DMS114 treated with DMSO at 0.1 percent for 48 hours (cell line): ENCODE measurements at regions not wholly inside any gene's neighbourhood (a gene's known extent, or its start where the extent isn't known, plus 50 kb on each side); places are given as distances from the start of the nearest gene placed in this dataset.
"Not testable (repeated sequence)": the region's sequence is repeated elsewhere in the genome, so short reads cannot be mapped to it uniquely, and the experiment has no call there.

Experiments
- DNase-seq: peaks from one replicate; lab custom pipeline; 2025; ENCODE audit not compliant: unreplicated experiment; lab: John Stamatoyannopoulos, UW

DNA sequence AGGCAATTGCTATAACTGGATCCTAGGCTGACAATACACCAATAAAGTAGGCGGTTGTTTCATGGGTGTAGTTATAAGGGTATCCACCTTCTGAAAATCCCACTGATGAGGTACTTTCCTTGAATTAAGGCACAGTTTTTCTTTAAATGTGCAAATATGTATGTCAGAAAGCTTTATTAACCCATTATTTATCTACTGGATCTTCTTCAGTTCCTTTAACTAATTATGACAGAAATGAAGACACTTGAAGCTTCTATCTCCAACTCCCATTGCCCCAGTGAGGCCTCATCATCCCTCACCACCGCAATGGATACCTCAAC is 159.6 kb upstream of the KLF3 start:
- DNase-seq = no peak

DNA sequence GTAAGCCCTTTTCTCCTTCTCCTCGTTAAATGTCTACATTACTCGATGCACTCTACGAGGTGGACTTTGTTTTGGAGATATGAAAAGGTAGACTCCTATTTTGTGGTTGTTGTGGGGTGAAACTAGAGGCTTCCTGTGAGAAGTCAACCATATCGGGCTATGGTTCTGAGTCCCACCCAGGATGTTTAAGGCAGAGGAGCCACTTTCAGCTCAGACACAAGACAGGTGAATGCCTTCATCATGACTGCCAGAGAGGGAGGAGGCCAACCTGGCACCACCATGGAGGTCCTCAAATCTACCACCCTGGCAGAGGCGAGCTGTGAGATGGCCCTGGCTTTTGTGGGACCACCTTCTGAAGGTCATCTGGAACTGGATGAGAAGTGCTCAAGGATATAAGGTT is 154.4 kb upstream of the KLF3 start:
- no peak for DNase-seq

DNA sequence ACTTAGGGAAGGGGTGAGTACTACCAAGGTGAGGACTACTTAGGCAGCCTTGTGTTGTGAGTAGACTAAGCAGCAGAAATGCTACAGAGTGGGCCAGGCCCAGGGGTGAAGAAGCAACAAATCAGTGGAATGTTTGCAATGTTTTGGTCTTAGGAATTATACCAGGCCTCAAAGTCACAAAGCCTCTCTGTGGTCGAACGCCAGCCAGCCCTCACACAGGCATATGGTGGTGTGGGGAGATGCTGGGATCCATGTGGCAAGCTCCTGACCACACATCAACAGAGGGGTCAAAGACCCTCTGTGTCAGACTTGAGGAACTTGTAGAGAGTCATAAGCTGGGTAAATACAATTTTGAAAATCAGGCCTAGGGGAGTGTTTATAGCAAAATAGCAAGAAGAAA is 153.8 kb upstream of the KLF3 start:
- no peak for DNase-seq

DNA sequence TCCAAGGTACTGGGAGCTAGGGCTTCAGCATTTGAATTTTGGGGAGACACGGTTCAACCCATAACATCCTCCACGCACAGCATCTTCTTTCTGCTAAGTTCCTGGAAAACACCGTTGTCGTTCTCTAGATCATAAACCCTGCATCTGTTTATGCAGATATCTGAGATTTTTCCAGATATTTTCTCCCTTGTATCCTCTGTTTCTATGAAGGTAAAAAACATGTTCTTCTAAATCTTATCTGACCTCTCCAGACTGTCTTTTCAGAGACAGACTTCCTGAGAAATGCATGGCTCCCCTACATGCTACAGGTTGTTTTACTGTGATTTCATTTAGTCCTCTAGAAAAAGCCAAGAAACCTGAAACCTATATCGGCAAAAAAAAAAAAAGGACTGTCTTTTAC is 152.3 kb upstream of the KLF3 start:
- no peak for DNase-seq

DNA sequence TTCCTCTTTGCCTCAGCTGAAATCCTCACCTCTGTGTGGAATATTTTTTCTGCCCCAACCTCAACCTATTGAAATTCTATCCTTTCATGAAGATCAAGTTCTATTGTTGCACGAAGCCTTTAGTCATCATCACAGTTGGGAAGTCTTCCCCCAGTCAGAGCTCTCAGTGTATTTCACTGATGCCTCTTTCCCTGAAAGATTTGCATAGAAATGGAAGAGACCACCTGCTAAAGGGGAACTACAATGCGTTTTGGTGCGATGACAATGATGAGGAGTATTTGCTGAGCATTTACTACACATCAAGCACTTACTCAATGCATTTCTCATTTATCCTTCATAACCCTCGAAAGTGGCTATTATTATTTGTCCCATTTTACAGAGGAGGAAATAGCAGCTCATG is 151.2 kb upstream of the KLF3 start:
- DNase-seq = no peak

DNA sequence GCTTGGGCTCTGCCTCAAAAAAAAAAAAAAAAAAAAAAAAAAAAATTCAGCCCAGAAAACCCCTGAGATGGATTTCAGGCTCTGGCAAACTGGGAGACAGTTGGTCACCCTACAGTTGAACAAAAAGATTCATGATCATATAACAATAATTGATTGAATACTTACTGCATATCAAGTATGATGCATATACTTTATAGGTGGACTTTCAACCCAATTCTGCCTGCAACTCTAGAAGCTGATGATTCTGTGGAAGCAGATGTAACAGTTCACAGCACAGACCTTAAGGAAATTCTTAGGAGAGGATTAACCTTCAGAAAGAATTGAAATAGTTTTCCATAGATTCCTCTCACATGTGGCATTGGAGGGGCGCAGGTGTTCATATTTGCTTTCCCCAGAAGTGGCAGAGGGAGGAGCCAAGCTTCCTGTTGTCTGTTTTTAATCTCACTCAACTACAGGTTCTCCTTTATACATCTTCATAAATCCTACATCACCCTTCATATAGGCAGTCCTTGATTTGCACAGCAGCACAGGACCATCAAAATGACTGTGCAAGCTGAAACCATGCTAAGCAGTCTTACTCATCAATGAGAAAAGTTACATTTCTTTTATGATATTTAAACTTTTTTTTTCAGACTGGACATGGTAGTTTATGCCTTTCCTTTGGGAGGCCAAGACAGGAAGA is 149.4 kb upstream of the KLF3 start:
- no peak for DNase-seq

DNA sequence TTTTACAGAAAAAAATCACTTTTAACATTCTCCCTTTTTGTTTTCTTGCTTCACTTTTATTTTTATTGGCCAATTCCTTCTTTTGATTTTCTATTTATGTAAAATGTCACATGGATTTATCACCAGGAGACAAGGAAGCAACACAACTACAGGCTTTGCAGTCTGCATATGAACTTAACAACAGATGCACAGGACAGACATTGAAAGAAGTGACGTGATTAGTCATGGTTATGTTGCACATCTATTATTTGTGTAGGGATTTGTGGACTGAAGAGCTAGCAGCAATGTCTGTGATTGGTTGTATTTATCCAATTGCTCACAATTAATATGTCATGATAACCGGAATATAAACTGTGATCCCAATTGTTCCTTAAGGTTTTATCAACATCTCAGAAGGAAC is 147.8 kb upstream of the KLF3 start:
- DNase-seq = no peak

DNA sequence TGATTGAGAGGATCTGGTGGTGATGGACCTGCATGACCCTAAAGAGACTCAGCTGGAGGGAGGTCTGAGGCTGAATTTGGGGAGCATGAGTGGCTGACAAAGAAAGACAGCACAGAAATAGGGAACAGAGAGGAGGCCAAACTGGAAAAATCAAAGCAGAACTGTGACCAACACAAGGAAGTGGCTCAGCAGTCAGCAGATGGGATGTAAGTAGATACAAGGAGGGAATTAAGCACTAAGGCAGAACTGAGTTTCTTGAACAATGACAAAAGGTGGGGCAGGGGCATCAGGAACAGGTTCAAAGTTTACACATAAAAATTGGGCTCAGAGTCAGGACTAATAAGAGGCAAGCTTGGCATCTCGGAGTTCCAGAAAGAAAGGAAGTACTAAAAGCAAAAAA is 144.3 kb upstream of the KLF3 start:
- DNase-seq = no peak

DNA sequence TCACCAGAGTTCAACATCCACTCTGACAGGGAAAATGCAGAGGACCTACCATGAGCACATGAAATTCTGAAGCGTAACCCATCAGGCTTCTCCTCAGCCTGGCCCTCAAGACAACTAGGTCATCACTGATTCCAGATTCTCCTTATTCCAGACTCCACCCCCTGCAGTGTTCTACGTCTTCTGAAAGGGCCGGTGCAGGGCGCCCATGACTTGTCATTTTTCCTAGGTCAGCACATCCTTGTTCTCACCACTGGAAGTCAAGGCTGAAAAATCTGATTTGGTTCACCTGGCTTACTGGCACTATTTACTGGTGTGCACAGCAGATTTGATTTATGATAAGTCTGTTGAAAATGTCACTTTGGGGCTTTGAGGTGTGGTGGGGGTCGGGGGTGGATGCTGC is 140.9 kb upstream of the KLF3 start:
- no peak for DNase-seq

DNA sequence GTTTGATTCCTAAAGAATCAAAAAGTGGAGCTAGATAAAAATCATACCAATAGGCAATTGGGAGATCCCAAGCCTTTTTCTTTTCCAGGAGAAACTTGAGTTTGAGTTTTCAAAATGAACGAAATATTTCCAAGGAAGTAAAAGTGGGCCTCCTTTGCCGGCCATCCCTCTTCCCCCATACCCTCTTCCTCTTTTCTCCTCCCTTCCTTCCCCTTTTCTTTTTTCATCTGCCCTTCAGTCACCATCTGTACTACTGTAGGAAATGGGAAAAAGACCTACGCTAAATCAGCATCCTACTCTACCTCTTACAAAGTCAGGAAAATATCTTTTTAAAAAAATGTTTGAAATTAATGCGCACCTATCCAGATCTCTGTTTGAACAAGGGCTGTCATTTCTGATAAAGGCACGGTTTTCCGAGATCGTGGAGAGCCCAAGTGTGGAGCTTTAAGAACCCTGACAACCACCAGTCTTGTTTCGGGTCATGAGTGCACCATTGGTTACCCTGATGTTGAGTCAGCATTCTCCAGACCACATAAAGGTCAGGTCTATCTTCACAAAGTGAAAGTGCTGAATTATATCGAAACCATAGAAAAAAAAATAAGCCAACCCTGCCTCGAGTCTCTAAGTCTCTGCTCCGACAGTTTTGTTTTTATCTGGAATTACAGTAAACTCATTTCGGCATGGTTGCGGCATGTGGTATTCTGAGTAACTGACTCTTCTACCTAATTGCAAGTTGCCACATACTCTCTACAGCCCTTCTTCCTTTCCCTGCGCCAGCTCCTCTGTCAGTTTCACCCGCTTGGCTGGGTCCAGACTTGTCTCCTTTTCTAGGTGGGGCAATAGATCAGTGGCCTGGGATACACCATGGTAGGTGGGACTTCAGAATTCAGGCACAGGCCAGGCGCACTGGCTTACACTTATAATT is 140.2 kb upstream of the KLF3 start:
- no peak for DNase-seq

DNA sequence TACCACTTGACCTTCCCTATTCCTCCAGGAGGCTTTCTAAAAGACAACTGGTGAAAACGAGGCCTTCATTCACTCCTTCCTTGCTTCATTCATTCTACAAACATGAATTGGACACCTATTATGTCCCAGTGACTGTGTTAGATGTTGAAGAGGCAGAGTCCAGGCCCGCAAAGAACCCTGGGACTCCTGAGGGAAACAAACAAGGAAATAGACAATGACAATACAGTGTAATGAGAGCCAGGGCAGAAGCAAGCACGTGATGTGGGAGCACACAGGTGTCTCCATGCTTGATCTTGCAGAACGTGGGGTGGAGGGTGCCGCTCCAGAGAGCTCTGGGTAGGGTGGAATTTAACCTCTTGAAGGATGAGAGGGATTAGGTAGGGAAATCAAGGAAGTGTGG is 137.6 kb upstream of the KLF3 start:
- DNase-seq = no peak

DNA sequence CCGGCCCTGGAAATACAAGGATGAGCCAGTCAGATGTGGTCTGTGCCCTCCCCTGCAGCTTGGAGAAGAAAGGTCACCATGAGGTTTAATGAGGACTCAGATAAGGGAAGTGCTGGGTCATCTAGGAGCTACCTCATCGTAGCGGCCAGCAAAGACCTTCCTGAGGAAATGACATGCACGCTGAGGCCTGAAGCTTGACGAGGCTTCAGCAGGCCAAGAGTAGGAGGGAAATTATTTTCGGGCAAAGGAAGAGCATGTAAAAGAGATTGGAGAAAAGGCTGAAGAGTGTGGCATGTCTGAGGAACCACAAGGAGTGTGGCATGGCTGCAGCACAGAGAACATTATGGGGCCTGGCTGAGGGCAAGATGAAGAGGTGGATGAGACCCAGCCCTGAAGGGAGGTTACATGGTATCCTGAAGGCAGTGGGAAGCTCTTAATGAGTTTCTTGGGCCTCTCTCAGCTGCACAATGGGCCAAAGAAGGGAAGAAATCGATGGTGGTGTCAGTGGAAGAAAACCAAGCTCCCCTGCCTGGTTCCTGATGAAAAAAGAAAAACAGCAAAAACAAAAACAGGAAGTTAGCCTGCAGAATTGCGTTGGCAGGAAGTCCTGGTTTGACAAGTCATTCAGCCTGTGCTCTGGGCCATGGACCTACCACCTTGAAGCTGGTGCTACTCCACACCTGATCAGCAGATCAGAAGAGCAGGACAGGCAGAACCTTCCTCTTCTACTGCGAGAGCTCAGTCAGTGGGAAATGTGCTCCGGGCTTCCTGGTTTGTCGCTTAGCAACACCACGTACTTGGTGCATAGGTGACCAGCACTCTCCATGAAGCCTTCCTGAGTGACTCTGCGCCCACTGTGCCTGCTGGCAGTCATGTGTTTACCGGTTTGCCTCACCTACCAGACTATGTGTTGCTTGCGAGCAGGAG is 134.5 kb upstream of the KLF3 start:
- no peak for DNase-seq

DNA sequence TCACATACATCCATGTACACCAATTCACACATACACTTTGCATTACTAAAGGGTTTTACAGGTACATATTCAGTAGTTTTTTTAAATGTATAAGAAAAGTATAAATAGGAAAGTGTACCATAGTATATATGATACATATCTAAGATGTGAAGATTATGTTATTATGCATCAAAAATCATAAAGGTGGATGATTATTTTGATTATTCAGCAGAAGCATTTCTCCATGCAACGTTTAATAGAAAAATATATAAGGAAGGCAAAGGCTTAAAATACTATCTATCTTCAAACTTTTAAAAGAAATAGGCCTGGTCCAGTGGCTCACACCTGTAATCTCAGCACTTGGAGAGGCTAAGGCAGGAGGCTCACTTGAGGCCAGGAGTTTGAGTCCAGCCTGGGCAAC is 133.5 kb upstream of the KLF3 start:
- no peak for DNase-seq

DNA sequence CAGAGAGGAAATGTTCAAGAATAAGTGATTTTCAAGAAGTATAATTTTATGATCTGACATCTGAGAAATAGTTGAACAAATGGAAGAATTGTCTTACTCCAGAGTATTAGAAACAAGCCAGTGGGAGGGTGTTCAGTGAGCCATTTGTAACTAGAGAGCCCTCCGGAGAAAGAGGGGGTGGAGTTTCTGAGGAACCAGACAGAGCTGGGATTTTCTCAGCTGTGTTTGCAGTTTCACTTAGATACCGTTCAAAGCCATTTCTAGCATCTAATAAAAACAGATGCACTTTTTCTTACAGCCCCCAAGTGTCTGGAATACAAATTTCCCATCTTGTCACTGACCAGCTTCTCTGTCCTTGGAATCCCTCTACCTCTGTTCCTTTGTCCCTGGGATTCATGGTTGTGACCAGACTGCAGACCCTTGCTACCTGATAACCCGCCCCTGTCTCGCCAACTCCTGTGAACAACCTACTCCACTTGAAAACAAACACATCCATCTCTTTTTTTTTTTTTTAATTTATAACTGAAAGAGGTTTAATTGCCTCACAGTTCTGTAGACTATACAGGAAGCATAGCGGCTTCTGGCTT is 132.8 kb upstream of the KLF3 start:
- DNase-seq = no peak

DNA sequence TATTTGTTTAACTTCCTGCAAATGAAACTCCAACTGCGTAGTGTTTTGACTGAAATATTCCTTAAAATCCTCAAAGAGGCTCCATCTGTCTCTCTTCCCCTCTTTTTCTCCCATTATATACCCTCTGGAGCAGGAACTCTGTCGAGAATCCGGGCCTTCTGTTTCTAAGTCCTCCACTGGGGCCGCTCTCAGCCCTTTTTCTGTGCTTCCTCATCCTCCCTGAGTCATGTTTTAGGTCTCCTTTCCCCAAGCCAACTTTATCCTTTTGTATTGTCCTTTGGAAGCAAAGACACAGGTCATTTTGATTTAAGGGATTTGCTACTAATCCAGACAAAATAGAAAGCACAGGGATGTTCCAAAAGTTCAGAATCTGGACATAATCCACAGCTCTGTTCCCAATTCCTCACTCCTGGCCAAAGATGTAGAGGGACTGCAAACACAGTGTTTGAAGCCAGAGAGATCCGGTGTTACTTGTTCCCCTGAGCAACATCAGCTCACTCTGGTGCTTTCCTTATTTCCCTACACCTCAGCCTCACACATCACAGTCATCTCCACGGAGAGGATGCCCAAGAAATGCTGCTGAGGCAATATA is 131.0 kb upstream of the KLF3 start:
- no peak for DNase-seq

DNA sequence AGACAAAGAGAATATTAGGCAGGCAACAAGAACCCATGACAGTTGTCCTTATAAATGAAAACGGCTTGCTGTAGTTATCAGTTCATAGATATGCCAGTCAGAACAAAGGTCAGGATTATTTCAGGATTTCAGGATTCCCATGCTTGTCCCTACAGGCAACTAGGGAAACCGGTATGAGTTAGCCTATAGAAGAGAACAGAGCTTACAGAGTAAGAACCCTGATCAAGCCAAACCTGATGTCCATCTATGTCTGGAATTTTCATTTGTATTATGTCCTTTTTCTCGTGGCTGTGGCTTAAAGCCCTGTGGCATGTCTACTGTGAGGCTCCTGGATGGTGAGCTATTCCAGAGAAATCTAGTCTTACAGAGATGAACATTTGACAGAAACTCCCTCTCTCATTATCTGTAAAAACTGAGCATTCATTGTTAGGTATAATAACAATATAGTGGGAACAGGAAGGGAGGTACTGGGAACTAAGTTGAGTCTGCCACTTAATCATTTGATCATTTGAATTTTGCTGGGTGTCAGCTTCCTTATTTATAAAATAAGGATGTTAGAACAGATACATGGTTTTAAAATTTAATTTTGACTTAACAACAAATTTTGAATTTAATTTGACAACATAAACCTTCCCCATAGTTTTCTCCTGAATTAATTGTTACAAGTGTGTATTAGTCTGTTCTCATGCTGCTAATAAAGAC is 129.5 kb upstream of the KLF3 start:
- DNase-seq = no peak

DNA sequence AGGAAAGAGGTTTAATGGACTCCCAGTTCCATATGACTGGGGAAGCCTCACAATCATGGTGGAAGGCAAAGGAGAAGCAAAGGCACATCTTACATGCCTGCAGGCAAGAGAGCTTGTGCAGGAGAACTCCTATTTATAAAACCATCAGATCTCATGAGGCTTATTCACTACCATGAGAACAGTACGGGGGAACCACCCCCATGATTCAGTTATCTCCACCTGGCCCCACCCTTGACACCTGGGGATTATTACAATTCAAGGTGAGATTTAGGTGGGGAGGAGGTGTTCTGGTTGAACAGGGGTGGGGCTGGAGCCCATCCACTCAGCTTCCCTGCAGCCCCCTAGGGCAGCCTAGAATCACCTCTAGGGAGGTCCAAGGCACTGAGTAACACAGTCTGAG is 128.9 kb upstream of the KLF3 start:
- not testable (repeated sequence) for DNase-seq

DNA sequence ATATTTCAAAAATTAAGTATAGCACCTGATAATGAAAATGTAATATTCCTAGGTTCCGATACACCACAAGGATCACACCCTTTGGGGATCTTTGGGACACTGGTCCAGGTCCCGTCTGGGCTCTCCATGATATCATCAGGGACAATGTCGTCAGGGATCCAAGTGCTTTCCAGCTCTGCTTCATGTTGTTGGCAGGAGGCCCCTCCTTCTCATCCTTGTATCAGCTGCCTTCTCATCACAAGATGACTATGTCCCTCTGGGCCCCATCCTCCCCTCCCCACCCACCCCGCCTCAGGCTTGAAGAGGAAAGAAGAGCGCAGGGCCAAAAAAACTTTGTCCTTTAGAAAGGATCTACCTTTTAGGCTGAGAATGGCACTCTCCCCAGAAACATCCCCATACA is 128.3 kb upstream of the KLF3 start:
- DNase-seq = no peak

DNA sequence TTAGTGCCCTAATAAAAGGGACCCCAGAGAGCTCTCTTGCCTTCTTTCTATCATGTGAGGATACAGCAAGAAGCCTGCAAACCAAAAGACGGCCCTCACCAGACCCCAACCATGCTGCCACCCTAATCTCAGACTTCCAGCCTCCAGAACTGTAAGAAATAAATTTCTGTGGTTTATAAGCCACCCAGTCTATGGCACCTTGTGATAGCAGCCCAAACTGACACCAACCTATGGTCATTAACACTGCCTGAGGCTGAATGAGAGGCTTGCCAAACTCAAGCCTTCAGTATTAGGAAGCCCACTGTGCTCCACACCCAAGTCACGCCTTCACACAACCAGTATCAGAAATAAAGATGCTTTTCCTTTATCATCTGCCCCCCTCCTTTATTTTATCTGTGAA is 127.3 kb upstream of the KLF3 start:
- no peak for DNase-seq

DNA sequence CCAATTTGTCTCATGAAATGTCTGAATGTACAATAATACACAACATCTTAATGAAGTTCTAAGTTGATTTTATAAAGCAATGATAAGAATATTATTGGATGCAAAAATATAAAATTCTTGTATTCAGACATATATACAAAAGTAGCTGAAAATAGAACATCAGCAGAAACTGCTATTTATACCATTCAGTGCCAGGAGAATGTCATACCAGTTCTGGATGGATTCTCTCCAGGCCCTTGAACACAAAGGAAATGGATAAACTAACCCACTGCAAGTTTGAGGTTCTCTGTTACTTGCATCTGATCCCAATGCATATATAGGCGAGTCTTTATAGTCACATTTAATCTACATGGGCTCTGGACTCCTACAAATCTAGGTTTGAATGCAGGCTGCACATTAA is 126.3 kb upstream of the KLF3 start:
- DNase-seq = no peak
